ENCODE measurements at regions not wholly inside any gene's neighbourhood (a gene's known extent, or its start where the extent isn't known, plus 50 kb on each side); places are given as distances from the start of the nearest gene placed in this dataset.

- H3K27ac ChIP-seq = no peak overlapping the region
- H3K36me3 ChIP-seq = no peaks in the 10 kb centered on the region
- TF ChIP-seq POLR2A (IDR thresholded peaks at IDR 0.05) = no peak
- no peak for TF ChIP-seq CTCF (IDR thresholded peaks at IDR 0.05)
- TF ChIP-seq POLR2AphosphoS5 (IDR thresholded peaks at IDR 0.05) = no peak
- H3K4me1 ChIP-seq (replicated peaks) = no peaks in the 10 kb centered on the region
- intact Hi-C loops (cut with DNase I) = no loop called here
- no peaks in the 10 kb centered on the region for H3K9me3 ChIP-seq
- no peak for DNase-seq (ENCODE audit: low spot score)
- no peaks in the 10 kb centered on the region for H3K27me3 ChIP-seq (replicated peaks; ENCODE audit: insufficient read depth)
- WGBS = 72% methylated on average over 2 of the region's 2 CpGs
- no peak overlapping the region for H3K4me3 ChIP-seq
Measured at GRCh38 chr1:184896000-184896399, 78.3 kb downstream of the NIBAN1 start.

- DNase-seq (ENCODE audit: low spot score) = no peak
- H3K4me1 ChIP-seq (replicated peaks) = no peaks in the 10 kb centered on the region
- H3K27ac ChIP-seq = no peak overlapping the region
- intact Hi-C loops (cut with DNase I) = no loop called here
- no peaks in the 10 kb centered on the region for H3K9me3 ChIP-seq
- TF ChIP-seq POLR2AphosphoS5 (IDR thresholded peaks at IDR 0.05) (no peak), POLR2A (IDR thresholded peaks at IDR 0.05) (no peak), CTCF (IDR thresholded peaks at IDR 0.05) (no peak)
- H3K36me3 ChIP-seq = no peaks in the 10 kb centered on the region
- 30% methylated on average over 2 of the region's 2 CpGs for WGBS
- H3K27me3 ChIP-seq (replicated peaks; ENCODE audit: insufficient read depth) = no peaks in the 10 kb centered on the region
- H3K4me3 ChIP-seq = no peak overlapping the region
Measured at GRCh38 chr1:184895086-184895485, 79.2 kb downstream of the NIBAN1 start.

- Histone ChIP-seq H3K4me1 (replicated peaks) (no peaks in the 10 kb centered on the region), H3K9me3 (no peaks in the 10 kb centered on the region), H3K27me3 (replicated peaks; ENCODE audit: insufficient read depth) (no peaks in the 10 kb centered on the region), H3K36me3 (no peaks in the 10 kb centered on the region), H3K27ac (no peak overlapping the region), H3K4me3 (no peak overlapping the region)
- intact Hi-C loops (cut with DNase I) = no loop called here
- WGBS = 87% methylated on average over 2 of the region's 2 CpGs
- no peak for DNase-seq (ENCODE audit: low spot score)
- TF ChIP-seq POLR2A (IDR thresholded peaks at IDR 0.05) (no peak), CTCF (IDR thresholded peaks at IDR 0.05) (no peak), POLR2AphosphoS5 (IDR thresholded peaks at IDR 0.05) (no peak)
Measured at GRCh38 chr1:184893695-184894094, 80.6 kb downstream of the NIBAN1 start.

- intact Hi-C loops (cut with DNase I) = no loop called here
- TF ChIP-seq POLR2A (IDR thresholded peaks at IDR 0.05) (no peak), POLR2AphosphoS5 (IDR thresholded peaks at IDR 0.05) (no peak), CTCF (IDR thresholded peaks at IDR 0.05) (no peak)
- Histone ChIP-seq H3K4me1 (replicated peaks) (no peaks in the 10 kb centered on the region), H3K36me3 (no peaks in the 10 kb centered on the region), H3K27ac (no peak overlapping the region), H3K4me3 (no peak overlapping the region), H3K9me3 (no peaks in the 10 kb centered on the region), H3K27me3 (replicated peaks; ENCODE audit: insufficient read depth) (no peaks in the 10 kb centered on the region)
- DNase-seq (ENCODE audit: low spot score) = no peak
- WGBS = 89% methylated on average over 4 of the region's 4 CpGs
Measured at GRCh38 chr1:184892116-184892515, 82.2 kb downstream of the NIBAN1 start.

- no peak for TF ChIP-seq POLR2A (IDR thresholded peaks at IDR 0.05)
- no peak for TF ChIP-seq POLR2AphosphoS5 (IDR thresholded peaks at IDR 0.05)
- no peak for TF ChIP-seq CTCF (IDR thresholded peaks at IDR 0.05)
- Histone ChIP-seq H3K9me3 (no peaks in the 10 kb centered on the region), H3K27me3 (replicated peaks; ENCODE audit: insufficient read depth) (no peaks in the 10 kb centered on the region), H3K4me1 (replicated peaks) (no peaks in the 10 kb centered on the region), H3K4me3 (no peak overlapping the region), H3K36me3 (no peaks in the 10 kb centered on the region), H3K27ac (no peak overlapping the region)
- no peak for DNase-seq (ENCODE audit: low spot score)
- intact Hi-C loops (cut with DNase I) = no loop called here
Measured at GRCh38 chr1:184891440-184891839, 82.9 kb downstream of the NIBAN1 start.

Measured in prostate gland (tissue), 2 donors.